Activated naive CD4-positive, alpha-beta T cell treated with anti-CD3 and anti-CD28 coated beads, Interleukin-2, amount 10 ng/mL, durations not matched to agents 7 days and 5 days (primary cell): ENCODE measurements at regions not wholly inside any gene's neighbourhood (a gene's known extent, or its start where the extent isn't known, plus 50 kb on each side); places are given as distances from the start of the nearest gene placed in this dataset.

Experiments
- CTCF ChIA-PET: fragments of 350-600 bp; sonication (Branson Sonifier 250); formaldehyde crosslinking; loops from one replicate; lab custom pipeline; 2021; ENCODE audit warnings: antibody characterized with exemption; lab: Charles Lee
- DNase-seq: peaks from one replicate; pipeline ENCODE4 v3.0.0-alpha.2; 2020
- H3K27ac Mint-ChIP-seq: one replicate; pipeline ENCODE4 v1.8.0; 2021; ENCODE audit warnings: mild to moderate bottlenecking, moderate library complexity, mixed read lengths
- H3K27me3 Mint-ChIP-seq: one replicate; pipeline ENCODE4 v1.8.0; 2021; ENCODE audit warnings: mild to moderate bottlenecking, mixed read lengths
- H3K36me3 Mint-ChIP-seq: one replicate; pipeline ENCODE4 v1.8.0; 2021; ENCODE audit warnings: mixed read lengths
- H3K4me1 Mint-ChIP-seq: one replicate; pipeline ENCODE4 v1.8.0; 2021; ENCODE audit warnings: mixed read lengths
- H3K4me3 Mint-ChIP-seq: one replicate; pipeline ENCODE4 v1.8.0; 2021; ENCODE audit warnings: mild to moderate bottlenecking, moderate library complexity, mixed read lengths
- H3K9me3 Mint-ChIP-seq: one replicate; pipeline ENCODE4 v1.8.0; 2021; ENCODE audit warnings: mixed read lengths

DNA sequence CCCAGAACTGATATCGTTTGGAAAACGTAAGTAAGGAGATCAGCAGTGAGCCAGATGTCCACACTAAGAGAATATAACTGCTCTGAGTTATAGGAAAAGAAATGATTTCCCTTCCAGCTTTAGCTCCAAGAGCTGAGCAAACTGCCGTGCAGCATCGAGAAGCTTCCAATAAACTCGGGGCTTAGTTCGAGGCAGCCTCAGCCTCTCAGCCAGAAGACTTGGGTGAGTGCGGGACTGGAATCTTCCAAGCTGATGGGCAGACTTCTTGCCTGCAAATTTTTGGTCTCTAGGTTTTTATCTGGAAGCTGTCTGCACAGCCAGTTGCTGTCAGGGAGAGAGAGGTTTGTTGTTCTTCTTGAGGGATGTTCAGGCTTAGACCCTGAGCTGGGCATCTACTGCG, 196.1 kb downstream of the PHETA1 start:
- peaks cover 48% of the 10 kb centered on the region for H3K27me3 Mint-ChIP-seq
- CTCF ChIA-PET, result no interaction called here
- DNase-seq, result no peak
- H3K4me3 Mint-ChIP-seq, result no peak overlapping the region
- no peaks in the 10 kb centered on the region for H3K36me3 Mint-ChIP-seq
- H3K27ac Mint-ChIP-seq, result no peak overlapping the region
- peaks cover 11% of the 10 kb centered on the region for H3K4me1 Mint-ChIP-seq
- H3K9me3 Mint-ChIP-seq, result no peaks in the 10 kb centered on the region

DNA sequence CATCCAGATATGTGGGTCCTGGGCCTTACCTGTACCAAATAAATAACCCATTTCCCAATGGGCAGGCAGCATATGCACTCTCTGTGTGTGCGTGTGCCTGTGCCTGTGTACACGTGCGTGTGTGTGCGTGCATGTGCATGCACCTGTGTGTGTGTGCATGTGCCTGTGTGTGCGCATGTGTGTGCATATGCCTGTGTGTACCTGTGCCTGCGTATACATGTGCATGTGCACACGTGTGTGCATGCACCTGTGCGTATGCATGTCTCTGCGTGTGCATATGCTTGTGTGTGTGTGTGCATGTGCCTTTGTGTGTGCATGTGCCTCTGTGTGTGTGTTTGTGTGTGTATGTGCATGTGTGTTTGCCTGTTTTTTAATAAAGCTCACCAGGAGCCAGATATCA, 197.1 kb downstream of the PHETA1 start:
- H3K27ac Mint-ChIP-seq, result no peak overlapping the region

DNA sequence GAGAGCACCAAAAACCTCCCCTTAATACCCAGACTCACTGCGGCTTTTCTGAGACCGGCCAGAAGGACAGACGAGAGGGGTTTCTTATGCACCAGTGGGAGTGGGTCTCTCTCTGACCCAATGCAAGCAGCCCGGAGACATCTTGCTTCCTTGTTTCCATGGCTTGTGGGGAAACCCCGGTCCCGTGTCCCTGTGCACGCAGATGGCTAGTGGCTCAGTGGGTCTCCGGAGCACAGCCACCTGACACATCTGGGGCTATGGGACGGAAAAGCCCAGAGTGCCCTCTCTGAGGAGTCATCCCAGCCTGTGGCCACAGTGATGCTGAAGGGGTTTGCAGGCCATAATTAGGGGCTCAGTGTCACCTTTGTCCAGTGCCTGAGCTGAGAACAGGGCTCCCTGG, 197.6 kb downstream of the PHETA1 start:
- Mint-ChIP-seq H3K27ac (no peak overlapping the region), H3K27me3 (peaks cover 40% of the 10 kb centered on the region), H3K9me3 (no peaks in the 10 kb centered on the region), H3K4me1 (peaks cover 11% of the 10 kb centered on the region), H3K36me3 (no peaks in the 10 kb centered on the region), H3K4me3 (no peak overlapping the region)
- CTCF ChIA-PET, result no interaction called here
- DNase-seq, result no peak

More for the DNA sequence above, 197.1 kb downstream of the PHETA1 start:
- no peak overlapping the region for H3K4me3 Mint-ChIP-seq
- H3K4me1 Mint-ChIP-seq, result peaks cover 11% of the 10 kb centered on the region
- H3K36me3 Mint-ChIP-seq, result no peaks in the 10 kb centered on the region
- peaks cover 45% of the 10 kb centered on the region for H3K27me3 Mint-ChIP-seq
- no peak for DNase-seq
- CTCF ChIA-PET, result no interaction called here
- H3K9me3 Mint-ChIP-seq, result no peaks in the 10 kb centered on the region

DNA sequence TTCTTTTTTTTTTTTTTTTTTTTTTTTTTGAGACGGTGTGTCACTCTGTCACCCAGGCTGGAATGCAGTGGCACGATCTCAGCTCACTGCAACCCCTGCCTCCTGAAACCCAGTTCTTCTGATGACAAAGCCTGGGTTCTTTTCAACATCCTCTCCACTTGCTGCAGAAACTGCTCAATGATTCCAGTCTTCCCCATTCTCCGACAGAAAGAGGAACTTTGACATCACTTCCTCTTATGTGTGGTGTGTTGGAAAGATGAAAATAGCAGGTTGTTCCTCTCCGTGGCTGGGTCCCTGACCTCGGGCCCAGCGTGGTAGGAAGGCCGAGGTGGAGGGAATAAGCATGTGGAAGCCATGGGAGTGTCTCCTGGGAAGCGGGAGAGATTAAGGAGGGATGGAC, 198.4 kb downstream of the PHETA1 start:
- peaks cover 32% of the 10 kb centered on the region for H3K27me3 Mint-ChIP-seq
- H3K27ac Mint-ChIP-seq, result no peak overlapping the region

DNA sequence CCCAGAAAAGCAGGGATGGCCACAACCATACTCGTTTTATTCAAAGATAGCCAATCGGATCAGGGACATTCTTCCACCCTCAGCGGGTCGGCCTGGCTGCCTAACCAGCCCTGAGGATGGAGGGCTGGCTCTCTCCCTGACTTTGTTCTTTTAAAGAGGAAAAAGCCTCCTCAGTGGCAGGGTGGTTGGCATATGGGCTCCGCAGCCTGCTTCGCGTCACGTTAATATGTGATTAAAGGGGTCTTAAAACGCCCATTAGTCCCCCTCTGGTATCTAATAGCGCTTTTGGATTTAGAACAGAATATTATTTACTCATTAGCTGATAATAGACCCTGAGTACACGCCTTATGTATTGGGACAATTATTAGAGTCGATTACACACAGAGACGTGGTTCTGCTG, 199.4 kb downstream of the PHETA1 start:
- CTCF ChIA-PET, result no interaction called here
- Mint-ChIP-seq H3K4me3 (no peak overlapping the region), H3K36me3 (no peaks in the 10 kb centered on the region), H3K27me3 (peaks cover 32% of the 10 kb centered on the region), H3K27ac (no peak overlapping the region), H3K4me1 (peaks cover 11% of the 10 kb centered on the region), H3K9me3 (no peaks in the 10 kb centered on the region)
- no peak for DNase-seq

More for the DNA sequence above, 198.4 kb downstream of the PHETA1 start:
- peaks cover 11% of the 10 kb centered on the region for H3K4me1 Mint-ChIP-seq
- H3K36me3 Mint-ChIP-seq, result no peaks in the 10 kb centered on the region
- H3K9me3 Mint-ChIP-seq, result no peaks in the 10 kb centered on the region
- H3K4me3 Mint-ChIP-seq, result no peak overlapping the region
- no peak for DNase-seq
- CTCF ChIA-PET, result interaction anchor here (0.6 kb wide), 1 partner anchor 148 kb away, joined by 3 read pairs; no protein-coding TSS in a partner anchor

DNA sequence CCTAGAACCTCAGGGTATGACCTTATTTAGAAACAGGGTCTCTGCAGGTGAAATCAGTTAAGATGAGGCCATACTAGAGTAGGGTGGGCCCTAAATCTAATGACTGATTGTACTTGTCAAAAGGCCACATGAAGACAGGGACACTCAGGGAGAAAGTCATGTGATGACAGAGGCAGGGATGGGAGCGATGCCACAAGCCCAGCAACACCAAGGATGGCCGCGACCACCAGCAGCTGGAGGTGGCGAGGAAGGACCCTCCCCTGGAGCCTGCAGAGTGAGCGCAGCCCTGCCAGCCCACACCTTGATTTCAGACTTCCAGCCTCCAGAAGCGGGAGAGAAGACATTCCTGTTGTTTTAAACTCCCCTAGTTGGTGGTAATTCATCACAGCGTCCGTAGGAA, 199.9 kb downstream of the PHETA1 start:
- CTCF ChIA-PET, result no interaction called here
- Mint-ChIP-seq H3K9me3 (no peaks in the 10 kb centered on the region), H3K4me1 (peaks cover 11% of the 10 kb centered on the region), H3K27me3 (peaks cover 28% of the 10 kb centered on the region), H3K4me3 (no peak overlapping the region), H3K36me3 (no peaks in the 10 kb centered on the region), H3K27ac (no peak overlapping the region)
- no peak for DNase-seq

DNA sequence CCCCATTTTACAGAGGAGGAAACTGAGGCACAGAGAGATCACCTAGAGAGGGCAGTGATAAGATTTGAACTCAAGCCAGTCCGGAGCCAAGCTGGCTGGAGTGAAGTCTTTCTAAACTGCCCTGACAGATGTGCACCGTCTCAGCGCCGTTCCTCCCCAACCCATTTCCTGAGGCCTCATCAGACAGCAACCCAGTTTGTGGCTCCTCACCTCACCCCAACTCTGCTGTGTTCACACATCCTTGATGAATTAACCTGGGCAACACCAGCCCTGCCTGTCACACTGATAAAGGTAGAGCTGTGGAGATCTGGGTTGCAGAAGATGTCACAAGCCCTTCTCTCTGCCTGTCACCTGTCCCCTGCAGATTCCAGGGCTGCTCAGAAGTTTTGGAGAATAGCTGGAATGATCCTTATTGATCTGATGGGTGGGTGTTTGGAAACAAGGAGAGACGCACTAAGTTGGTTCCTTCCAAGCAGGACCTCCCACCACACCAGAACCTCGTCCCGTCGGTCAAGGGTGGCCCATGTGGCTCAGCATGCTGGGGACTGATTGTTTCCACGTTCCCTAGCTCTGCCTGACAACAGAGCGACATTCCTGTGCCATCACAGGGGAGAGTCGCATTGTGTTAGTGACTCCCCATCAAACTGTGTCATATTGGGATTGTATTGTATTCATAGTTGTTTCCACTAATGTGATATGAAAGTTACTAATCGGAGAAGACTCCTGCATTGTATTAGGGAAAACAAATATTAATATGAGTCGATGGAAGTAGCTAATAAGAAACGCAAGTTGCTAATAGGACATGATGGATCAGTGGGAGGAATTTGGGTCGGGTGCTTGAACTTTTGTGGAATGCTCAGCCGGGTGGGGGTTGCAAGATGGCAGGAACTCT, 200.6 kb downstream of the PHETA1 start:
- peak; percentile 26 for DNase-seq
- CTCF ChIA-PET, result no interaction called here
- H3K4me1 Mint-ChIP-seq, result peaks cover 7% of the 10 kb centered on the region
- no peaks in the 10 kb centered on the region for H3K36me3 Mint-ChIP-seq
- no peaks in the 10 kb centered on the region for H3K9me3 Mint-ChIP-seq
- no peak overlapping the region for H3K27ac Mint-ChIP-seq
- H3K27me3 Mint-ChIP-seq, result peaks cover 20% of the 10 kb centered on the region
- no peak overlapping the region for H3K4me3 Mint-ChIP-seq

DNA sequence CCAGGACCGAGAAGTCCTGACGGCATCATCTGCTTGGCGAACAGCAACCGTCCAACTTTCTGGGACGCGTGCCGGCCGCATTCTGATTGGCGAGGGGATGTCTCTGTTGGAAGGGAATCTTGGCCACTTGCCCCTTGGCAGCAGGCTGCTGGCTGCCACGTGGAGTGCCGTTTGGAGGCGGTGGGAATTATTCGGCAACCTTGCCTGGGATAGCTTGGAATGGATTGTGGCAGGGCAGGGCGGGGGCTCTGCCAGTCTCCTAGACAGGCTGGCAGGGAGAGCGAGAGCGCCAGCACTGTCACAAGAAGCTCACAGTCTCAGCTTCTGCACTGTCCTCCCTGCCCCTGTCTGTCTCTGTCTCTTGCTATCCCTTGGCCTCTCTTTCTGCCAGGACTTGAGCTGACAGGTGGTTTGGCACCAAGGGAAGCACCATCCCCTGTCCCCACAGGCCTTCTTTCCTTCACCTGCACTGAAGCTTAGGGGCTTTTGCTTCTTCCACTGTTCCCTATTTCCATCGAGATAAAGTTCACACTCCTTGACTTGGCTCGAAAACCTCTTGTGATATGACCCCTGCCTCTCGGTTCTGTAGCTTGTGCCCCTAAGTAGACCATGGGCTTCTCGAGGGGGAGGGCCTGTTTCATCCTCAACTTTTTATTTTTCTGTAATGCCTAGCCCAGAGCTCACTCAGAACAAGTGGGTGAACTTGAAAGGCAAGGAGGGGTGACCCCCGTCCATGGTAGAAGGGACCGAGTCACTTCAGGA, 201.9 kb downstream of the PHETA1 start:
- CTCF ChIA-PET, result no interaction called here
- H3K9me3 Mint-ChIP-seq, result no peaks in the 10 kb centered on the region
- no peak for DNase-seq
- peaks cover 7% of the 10 kb centered on the region for H3K4me1 Mint-ChIP-seq
- H3K27ac Mint-ChIP-seq, result no peak overlapping the region
- no peak overlapping the region for H3K4me3 Mint-ChIP-seq
- H3K27me3 Mint-ChIP-seq, result peaks cover 16% of the 10 kb centered on the region
- H3K36me3 Mint-ChIP-seq, result no peaks in the 10 kb centered on the region

DNA sequence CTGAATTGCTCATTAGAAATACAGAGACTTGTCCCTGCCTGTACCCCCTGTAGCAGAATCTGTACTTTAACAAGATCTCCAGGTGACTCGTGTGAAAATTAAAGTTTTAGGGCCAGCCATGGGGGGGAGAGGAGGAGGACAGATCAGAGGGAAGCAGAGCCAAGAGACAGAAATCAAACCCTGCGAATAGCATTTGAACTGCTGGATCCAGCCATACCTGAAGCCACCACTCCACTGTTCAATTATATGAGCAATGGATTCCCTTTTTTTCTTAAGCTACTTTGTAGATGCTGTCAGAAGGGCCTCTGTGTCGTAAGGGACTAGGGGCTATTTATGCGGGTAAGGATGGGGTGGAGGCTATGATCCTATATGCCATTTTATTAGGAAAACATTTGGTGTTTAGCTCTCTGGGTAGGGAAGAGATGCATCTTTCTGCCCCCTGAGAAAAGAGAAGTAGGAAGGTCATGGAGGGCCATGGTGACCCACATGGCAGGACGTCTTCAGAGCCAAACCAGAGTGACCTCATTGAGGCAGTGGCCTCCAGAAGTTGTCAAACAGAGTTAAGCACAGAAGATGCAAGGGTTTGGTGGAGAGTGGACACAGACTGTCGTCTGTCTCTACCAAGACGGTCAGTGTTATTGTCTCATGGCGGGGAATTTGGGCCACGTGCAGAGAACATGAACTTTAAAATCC, 203.9 kb downstream of the PHETA1 start:
- Mint-ChIP-seq H3K27me3 (peaks cover 16% of the 10 kb centered on the region), H3K27ac (no peak overlapping the region), H3K36me3 (no peaks in the 10 kb centered on the region), H3K4me1 (peaks cover 6% of the 10 kb centered on the region), H3K9me3 (no peaks in the 10 kb centered on the region), H3K4me3 (no peak overlapping the region)
- CTCF ChIA-PET, result no interaction called here
- no peak for DNase-seq

DNA sequence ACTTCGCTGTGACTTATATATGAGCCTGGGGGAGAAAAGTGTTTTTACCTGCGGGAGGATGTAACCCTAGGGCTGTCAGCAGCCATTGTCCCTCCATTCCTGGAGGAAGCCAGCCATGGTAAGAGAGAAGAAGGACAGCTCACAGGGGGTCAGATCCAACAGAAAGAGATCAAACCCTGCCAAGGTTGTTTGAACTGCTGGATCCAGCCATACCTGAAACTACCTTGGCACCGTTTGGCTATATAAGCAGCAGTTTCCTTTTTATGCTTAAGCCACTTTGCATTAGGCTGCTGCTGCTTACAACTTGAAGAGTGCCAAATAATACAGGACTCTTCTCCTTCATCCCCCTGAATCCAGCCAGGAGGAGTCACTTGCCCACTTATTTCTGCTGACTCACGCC, 205.5 kb downstream of the PHETA1 start:
- Mint-ChIP-seq H3K36me3 (no peaks in the 10 kb centered on the region), H3K27me3 (peaks cover 12% of the 10 kb centered on the region), H3K27ac (no peak overlapping the region), H3K4me3 (no peak overlapping the region), H3K4me1 (peaks cover 5% of the 10 kb centered on the region), H3K9me3 (no peaks in the 10 kb centered on the region)
- no peak for DNase-seq
- CTCF ChIA-PET, result no interaction called here

DNA sequence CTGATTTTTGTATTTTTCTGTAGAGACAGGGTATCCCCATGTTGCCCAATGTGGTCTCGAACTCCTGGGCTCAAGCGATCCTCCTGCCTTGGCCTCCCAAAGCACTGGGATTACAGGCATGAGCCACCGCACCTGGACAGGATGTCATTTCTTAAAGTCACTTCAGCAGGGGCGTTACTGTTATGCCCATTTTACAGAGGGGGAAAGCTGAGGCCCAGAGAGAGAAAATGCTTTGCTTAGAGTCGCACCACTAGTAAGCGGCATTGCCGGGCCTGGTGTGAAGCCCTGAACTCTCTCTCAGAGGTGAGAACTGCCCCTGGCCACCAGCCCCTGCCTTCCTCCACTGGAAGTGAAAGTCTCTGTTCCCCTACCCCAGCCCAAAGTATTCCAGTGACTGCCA, 207.0 kb downstream of the PHETA1 start:
- no peaks in the 10 kb centered on the region for H3K36me3 Mint-ChIP-seq
- CTCF ChIA-PET, result no interaction called here
- H3K27ac Mint-ChIP-seq, result no peak overlapping the region
- H3K9me3 Mint-ChIP-seq, result no peaks in the 10 kb centered on the region
- no peak overlapping the region for H3K4me3 Mint-ChIP-seq
- DNase-seq, result no peak
- no peaks in the 10 kb centered on the region for H3K4me1 Mint-ChIP-seq
- H3K27me3 Mint-ChIP-seq, result peaks cover 8% of the 10 kb centered on the region

DNA sequence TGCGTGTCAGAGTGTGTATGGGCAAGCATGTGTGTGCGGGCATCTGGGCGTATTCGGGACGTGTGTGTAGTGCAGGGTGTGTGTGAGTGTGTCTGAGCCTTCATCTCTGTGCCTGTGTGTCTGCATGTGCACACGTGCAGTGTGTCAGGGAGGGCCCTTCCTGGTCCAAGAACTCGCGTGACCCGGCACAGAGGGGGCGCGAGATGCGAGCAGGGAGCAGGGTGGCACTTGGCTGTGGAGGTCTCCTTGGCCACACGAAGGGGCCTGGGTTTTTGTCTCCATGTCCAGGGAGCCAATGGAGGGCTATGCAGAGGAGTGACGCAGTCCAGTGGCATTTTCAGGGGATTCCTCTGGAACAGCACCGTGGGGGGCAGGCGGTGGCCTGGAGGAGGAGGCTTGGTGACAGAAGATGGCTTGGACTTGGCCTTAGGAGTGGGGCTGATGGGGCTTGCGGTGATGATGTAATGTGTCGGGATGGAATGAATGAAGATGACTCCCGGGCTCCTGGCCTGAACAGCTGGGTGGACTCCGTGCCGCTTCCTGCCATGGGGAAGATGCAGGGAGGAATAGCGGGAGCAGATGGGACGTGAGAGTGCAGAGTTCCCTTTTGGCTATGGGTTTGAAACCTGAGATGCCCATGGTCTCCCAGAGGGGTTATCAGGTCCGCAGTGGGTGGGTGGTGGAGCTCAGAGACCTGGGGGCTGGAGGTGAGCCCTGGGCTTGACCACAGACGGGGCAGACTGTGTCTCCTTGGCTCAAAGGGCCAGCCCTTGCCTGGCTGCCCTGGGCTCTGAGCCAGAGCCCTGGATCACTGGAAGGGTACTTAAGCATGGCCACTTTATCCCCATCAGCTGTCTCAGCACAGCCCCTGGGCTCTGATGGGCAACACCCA, 208.3 kb downstream of the PHETA1 start:
- H3K9me3 Mint-ChIP-seq, result no peaks in the 10 kb centered on the region
- no peak for DNase-seq
- no peaks in the 10 kb centered on the region for H3K36me3 Mint-ChIP-seq
- no peak overlapping the region for H3K27ac Mint-ChIP-seq
- peaks cover 12% of the 10 kb centered on the region for H3K27me3 Mint-ChIP-seq
- H3K4me3 Mint-ChIP-seq, result no peak overlapping the region
- H3K4me1 Mint-ChIP-seq, result no peaks in the 10 kb centered on the region
- CTCF ChIA-PET, result no interaction called here

DNA sequence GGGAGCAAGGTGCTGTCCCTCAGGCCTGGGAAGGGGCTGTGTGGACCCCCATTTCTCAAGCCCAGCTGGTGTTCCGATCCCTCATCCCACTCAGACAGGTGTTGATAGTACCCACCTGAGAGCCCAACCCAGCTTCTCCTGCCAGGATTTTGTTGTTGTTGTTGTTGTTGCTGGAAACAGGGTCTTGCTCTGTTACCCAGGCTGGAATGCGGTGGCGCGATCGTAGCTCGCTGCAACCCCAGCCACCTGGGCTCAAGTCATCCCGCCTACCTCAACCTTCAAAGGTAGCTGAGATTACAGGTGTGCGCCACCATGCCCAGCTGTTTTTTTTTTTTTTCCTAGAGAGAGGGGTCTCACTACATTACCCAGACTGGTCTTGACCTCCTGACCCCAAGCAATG, 209.9 kb downstream of the PHETA1 start:
- Mint-ChIP-seq H3K36me3 (no peaks in the 10 kb centered on the region), H3K9me3 (no peaks in the 10 kb centered on the region), H3K27me3 (peaks cover 8% of the 10 kb centered on the region), H3K4me1 (no peaks in the 10 kb centered on the region), H3K27ac (no peak overlapping the region), H3K4me3 (no peak overlapping the region)
- CTCF ChIA-PET, result no interaction called here
- DNase-seq, result no peak

DNA sequence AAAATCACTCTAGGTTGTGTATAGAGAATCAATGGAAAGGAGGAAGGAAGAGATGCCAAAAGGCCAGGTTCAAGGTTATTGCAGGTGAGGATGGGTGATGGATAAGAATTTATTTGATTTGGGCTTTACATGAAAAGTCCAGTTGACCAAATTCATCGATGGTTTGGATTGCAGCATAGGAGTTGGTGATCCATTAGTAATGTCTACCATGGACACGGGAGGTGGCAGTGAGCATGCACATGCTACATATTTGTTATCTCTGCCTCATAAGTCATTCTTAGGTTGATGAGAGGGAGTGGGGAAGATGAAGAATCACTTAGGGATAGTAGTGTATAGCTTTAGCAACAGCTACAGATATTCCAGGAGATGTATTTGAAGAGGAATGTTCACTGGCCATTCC, 211.4 kb downstream of the PHETA1 start:
- peaks cover 8% of the 10 kb centered on the region for H3K27me3 Mint-ChIP-seq
- DNase-seq, result no peak
- no peaks in the 10 kb centered on the region for H3K4me1 Mint-ChIP-seq
- H3K4me3 Mint-ChIP-seq, result no peak overlapping the region
- no peaks in the 10 kb centered on the region for H3K9me3 Mint-ChIP-seq
- CTCF ChIA-PET, result no interaction called here
- no peak overlapping the region for H3K27ac Mint-ChIP-seq
- H3K36me3 Mint-ChIP-seq, result no peaks in the 10 kb centered on the region
